Iris pigment epithelial cell (primary cell): ENCODE measurements at regions not wholly inside any gene's neighbourhood (a gene's known extent, or its start where the extent isn't known, plus 50 kb on each side); places are given as distances from the start of the nearest gene placed in this dataset.
"Not testable (repeated sequence)": the region's sequence is repeated elsewhere in the genome, so short reads cannot be mapped to it uniquely, and the experiment has no call there.

ENCODE experiments used
- DNase-seq: peaks from one replicate; pipeline ENCODE4 v3.0.0-alpha.2; 2011; ENCODE audit warnings: low read depth

GRCh38 chr15:45948181-45948621 is 313.4 kb downstream of the SQOR start:
- no peak for DNase-seq

GRCh38 chr15:45958924-45959323 is 324.1 kb downstream of the SQOR start:
- DNase-seq: no peak

GRCh38 chr15:45962733-45963132 is 327.9 kb downstream of the SQOR start:
- no peak for DNase-seq

DNA sequence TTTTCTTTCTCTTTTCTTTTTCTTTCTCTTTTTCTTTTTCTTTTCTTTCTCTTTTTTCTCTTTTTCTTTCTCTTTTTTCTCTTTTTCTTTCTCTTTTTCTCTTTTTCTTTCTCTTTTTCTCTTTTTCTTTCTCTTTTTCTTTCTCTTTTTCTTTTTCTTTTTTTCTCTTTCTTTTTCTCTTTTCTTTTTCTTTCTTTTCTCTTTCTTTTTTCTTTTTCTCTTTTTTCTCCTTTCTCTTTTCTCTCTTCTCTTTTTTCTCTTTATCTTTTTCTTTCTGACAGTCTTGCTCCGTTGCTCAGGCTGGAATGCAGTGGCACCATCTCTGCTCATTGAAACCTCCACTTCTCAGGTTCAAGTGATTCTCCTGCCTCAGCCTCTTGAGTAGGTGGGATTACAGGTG is 335.7 kb downstream of the SQOR start:
- DNase-seq: no peak

DNA sequence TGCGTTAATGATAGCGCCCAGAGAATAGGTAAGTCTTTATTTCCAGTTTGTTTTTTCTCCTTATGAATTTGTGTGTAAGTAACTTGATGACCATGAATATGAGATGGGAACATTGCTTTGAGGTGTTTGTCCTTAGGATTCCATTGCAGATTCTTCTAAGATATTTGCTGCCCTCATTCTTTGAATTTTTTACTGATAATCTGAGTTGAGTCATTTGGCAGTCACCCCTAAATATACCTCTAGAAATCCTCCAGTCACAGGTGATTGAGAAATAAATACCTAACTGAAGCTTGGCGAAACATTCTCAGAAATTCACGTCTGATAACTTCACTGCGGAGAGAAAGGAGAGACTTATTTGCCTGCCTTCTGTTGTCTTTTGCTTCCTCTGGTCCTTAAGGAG is 345.5 kb downstream of the SQOR start:
- DNase-seq: no peak

DNA sequence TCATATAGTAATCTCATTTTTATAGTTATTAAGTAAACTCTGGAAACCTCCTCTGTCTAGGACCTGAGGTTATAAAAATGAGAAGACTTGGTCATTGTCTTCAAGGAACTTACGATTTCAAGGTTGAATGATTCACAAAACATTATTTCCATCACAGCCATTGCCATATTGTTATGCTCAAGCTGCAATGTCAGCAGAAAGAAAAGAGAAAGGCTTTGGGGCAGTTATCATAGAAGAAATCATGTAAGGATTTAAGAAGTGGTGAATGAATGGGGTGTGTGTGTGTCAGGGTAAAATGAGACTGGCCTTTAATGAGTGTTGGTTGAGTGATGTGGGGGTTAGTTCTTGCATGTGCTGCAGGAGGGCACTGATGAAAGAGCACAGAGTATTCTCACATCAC is 346.8 kb downstream of the SQOR start:
- no peak for DNase-seq

GRCh38 chr15:45991863-45992262 is 357.0 kb downstream of the SQOR start:
- DNase-seq: no peak

DNA sequence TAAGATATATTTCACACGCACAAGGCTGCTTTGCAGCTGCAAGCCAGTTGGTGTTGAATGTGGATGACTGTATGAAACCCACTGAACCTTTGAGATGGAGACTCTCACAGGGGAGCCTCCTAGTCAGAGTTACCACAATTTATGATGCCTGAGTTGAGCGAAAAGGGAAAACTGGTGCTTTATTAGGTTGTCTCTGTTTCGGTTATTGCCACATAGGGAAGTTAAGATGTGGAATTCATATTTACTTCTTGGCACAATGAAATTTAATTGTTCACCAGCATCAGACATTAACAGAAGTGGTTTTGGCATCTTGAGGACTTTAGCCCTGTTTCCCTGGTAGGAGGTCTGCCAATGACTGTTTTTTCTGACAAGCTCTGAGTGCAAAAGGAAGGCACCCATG is 358.2 kb downstream of the SQOR start:
- no peak for DNase-seq

- no peak for DNase-seq
Observed at GRCh38 chr15:45993508-45993907, 358.7 kb downstream of the SQOR start.

DNA sequence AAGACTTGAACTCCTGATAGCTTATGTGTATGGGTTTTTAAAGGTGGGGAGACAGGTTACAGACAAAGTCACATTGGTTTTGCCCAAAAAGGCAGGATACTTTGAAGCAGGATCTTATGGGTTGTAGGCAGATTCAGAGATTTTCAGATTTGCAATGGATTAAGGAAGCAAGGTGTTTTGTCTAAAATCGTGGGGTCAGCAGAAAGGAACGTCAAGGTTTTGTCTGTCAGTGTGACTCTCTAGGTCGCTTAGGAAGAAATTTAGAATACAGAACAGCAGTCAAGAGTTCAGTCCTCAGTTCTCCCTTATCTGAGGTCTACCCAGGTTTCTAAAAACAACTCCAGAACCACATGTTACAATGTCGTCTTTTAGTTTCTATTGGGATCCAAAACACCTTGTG is 361.0 kb downstream of the SQOR start:
- no peak for DNase-seq

DNA sequence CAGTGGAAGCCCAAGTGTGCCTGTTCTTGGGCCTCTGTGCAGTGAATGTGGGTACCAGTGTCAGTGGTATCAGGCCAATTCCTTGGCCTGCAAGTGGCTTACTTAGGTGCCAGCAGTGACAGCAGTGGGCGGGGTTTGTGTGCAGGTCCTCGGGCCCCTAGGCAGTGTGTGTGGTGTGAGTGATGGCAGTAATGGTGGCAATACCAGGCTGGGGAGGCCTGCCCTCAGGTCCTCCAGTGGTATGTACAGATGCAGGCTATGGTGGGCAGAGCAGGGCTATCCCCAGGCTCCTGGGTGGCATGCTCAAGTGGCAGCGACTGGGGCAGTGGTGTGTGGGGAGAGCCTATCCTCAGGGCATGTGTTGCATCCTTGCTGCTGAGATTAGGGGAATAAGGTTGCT is 379.7 kb downstream of the SQOR start:
- no peak for DNase-seq

DNA sequence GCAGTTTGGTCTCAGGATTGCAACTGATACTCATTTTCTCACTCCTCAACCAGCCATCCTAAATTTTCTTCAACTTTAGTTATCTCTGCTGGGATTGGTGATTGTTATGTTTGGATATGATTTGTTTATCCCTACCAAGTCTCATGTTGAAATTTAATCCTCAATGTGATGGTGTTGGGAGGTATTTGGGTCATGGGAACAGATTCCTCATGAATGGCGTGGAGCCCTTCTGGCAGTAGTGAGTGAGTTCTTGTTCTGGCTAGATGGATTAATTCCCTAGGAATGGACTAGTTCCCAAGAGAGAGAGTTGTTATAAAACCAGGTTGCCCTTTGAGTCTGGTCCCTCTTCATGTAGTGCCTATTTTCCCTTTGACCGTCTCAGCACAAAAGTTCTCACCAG is 399.9 kb downstream of the SQOR start:
- DNase-seq: no peak

GRCh38 chr15:46039703-46040102 is 404.9 kb downstream of the SQOR start:
- no peak for DNase-seq

- no peak for DNase-seq
Observed at GRCh38 chr15:46041905-46042304, 407.1 kb downstream of the SQOR start.

GRCh38 chr15:46059921-46060594 is 425.2 kb downstream of the SQOR start:
- no peak for DNase-seq

DNA sequence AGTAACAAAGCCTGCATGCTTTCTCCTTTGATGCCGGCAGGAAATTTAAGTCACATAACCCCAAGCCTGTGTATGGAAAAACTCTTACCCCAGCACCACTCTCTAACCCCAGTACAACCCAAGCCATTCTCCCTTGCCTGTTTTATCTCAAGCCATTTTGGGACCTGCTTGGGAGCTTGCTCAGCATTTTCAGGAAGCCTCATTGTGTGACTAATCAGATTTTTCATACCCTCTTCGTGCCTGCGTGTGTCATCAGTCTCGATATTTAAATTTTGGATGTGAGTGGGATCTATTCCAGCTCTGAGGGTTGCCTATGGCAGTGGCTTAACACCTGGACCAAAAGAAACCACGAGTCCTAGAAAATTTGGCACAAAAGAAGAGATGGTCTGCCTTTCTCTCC is 426.2 kb downstream of the SQOR start:
- no peak for DNase-seq

- no peak for DNase-seq
Observed at GRCh38 chr15:46077220-46077619, 442.4 kb downstream of the SQOR start.

DNA sequence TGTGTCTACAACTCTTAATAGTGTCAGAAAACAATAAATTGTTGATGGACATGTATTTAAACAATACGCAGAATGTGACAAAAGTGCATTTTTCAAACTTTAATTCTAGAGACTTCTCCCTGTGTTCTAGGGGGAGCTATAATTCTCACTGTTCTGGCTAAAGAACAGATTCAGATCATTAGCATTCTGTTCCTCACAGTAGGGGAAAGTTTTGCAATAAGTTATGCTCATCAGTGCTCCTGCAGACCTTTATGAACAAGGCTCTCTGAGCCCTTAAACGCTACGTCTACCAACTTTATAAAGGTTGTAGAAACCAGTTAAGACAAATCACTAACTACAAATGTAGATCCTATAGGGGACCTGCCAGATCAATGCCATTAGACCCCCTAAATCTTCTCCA is 444.2 kb downstream of the SQOR start:
- no peak for DNase-seq

DNA sequence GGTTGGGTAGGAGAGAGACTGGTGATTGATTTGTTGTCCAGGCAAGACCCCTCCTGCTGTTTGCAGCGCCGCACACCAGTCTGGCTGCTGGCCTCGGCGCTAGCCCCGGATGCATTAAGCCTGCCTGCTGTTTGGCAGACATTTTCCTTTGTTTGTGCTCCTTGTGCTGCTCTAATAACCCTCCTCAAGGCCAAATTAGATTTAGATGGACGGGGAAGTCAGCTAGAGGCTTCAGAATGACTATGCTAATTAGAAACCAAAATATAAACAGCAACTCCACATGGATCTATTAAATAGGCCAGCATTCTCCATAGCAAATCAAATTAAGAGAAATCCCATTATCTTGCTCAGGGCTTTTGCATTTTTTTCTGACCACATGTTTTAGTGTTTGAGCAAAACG is 445.2 kb downstream of the SQOR start:
- DNase-seq: no peak

- DNase-seq: peak; percentile 30
Observed at GRCh38 chr15:46088486-46089445, 453.9 kb downstream of the SQOR start.

- no peak for DNase-seq
Observed at GRCh38 chr15:46089467-46089935, 454.7 kb downstream of the SQOR start.

DNA sequence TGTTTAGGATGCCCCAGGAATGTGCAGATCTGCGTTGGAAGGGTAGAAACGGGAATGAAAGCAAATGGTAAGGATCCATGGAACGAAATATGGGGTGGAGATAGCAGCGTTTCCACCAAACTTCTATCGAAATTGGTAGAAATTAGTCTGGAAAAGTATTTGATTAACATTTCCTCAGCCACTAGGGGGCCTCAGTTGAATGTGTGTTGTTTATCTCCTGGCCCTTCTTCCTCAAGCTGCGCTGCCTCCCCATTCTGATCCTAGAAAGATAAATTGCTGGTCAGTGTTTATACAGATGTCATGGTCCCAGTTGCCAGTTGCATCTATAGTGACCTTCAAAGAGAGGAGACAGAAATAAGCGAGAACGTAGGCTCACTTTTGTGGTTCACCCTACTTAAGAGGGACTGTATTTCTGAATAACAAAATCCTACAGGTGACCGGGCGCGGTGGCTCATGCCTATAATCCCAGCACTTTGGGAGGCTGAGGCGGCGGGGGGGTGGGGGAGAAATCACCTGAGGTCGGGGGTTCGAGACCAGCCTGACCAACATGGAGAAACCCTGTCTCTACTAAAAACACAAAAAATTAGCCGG is 457.1 kb downstream of the SQOR start:
- peak; percentile 3 for DNase-seq

DNA sequence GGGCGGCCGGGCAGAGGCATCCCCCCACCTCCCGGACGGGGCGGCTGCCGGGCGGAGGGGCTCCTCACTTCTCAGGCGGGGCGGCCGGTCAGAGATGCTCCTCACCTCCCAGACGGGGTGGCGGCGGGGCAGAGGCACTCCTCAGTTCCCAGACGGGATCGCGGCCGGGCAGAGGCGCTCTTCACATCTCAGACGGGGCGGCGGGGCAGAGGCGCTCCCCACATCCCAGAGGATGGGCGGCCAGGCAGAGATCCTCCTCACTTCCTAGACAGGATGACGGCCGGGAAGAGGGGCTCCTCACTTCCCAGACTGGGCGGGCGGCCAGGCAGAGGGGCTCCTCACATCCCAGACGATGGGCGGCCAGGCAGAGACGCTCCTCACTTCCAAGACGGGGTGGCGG is 463.2 kb downstream of the SQOR start:
- not testable (repeated sequence) for DNase-seq
